ENCODE measurements at regions not wholly inside any gene's neighbourhood (a gene's known extent, or its start where the extent isn't known, plus 50 kb on each side); places are given as distances from the start of the nearest gene placed in this dataset.

DNA sequence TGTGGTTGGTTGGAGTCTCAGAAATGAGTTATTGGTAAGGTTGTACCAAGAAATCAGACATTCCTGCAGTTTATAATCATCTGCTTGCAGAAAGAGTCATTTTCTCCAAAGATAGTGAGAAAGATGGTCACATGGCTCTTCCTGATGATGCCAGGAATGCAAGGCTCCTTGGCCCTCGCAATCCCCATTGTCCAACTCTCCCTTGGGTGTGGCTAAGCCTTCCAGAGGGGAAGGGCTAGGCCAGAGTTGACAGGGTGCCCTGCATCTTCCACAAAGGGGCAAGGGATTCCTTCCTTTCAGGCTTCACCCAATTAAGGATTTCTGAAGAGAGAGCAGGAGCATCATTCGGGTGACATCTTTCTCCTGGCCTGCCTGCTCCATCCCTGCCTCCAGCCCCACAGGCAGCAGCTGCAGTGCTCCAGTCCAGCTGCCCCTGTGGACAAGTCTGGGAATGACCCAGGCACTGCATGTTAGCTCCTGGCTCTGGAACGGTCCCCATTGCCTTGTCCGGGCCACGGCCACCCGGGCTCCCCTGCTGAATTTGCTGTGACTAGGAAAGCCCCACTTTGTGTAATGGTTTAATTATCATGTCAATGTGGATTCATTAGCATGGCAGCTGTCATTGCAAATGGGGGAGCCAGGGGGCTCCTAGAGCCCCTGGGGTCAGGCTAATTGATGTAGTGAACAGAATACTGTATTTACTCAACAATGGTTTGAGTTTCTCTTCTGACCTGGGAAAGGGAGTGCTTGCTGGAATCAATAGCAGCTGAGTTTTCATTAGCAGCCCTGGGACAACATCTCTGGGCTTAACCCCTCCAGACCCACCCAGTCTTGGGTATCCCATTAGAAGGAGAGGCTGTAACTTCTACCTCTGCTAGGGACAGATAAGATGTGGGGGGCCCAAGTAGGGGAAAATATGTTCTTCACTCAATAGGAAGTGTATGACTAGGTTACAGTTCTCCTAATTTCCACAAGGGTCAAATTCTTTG is 112.6 kb upstream of the TBX20 start:
- TF ChIP-seq POLR2A (IDR thresholded peaks at IDR 0.05; ENCODE audit: extremely low read depth, insufficient read length) (no peak), CTCF (IDR thresholded peaks at IDR 0.05; ENCODE audit: low read depth, low read length) (no peak), MYC (IDR thresholded peaks at IDR 0.05; ENCODE audit: low read depth, low read length) (no peak)
- TF ChIP-seq, protein P1, sequence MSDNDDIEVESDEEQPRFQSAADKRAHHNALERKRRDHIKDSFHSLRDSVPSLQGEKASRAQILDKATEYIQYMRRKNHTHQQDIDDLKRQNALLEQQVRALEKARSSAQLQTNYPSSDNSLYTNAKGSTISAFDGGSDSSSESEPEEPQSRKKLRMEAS (IDR thresholded peaks at IDR 0.05; ENCODE audit: low read depth, low read length): no peak

All from NB4 (cell line).